Activated CD4-positive, alpha-beta T cell treated with anti-CD3 and anti-CD28 coated beads for 36 hours (primary cell): ENCODE measurements at regions not wholly inside any gene's neighbourhood (a gene's known extent, or its start where the extent isn't known, plus 50 kb on each side); places are given as distances from the start of the nearest gene placed in this dataset.

Experiments
- ATAC-seq: fragments of 200-7000 bp; cut with Tn5 transposase; one replicate; pipeline ENCODE4 v1.10.0; 2021; ENCODE audit warnings: mild to moderate bottlenecking, moderate library complexity
- CTCF ChIA-PET: fragments of 350-600 bp; sonication (Branson Sonifier 250); formaldehyde crosslinking; loops from one replicate; lab custom pipeline; 2021; ENCODE audit warnings: antibody characterized with exemption; lab: Charles Lee
- POLR2A ChIA-PET: fragments of 350-600 bp; sonication (Branson Sonifier 250); formaldehyde crosslinking; loops from one replicate; lab custom pipeline; 2021; ENCODE audit warnings: antibody characterized with exemption, inconsistent platforms; lab: Charles Lee
- DNase-seq: peaks from one replicate; pipeline ENCODE4 v3.0.0-alpha.2; 2020
- H3K27ac Mint-ChIP-seq: one replicate; pipeline ENCODE4 v1.8.0; 2021; ENCODE audit warnings: mixed read lengths
- H3K27me3 Mint-ChIP-seq: one replicate; pipeline ENCODE4 v1.8.0; 2021; ENCODE audit warnings: mixed read lengths
- H3K36me3 Mint-ChIP-seq: one replicate; pipeline ENCODE4 v1.8.0; 2021; ENCODE audit warnings: low read depth, mixed read lengths
- H3K4me1 Mint-ChIP-seq: one replicate; pipeline ENCODE4 v1.8.0; 2021; ENCODE audit warnings: mixed read lengths
- H3K4me3 Mint-ChIP-seq: one replicate; pipeline ENCODE4 v1.8.0; 2021; ENCODE audit warnings: mild to moderate bottlenecking, moderate library complexity, mixed read lengths
- H3K9me3 Mint-ChIP-seq: one replicate; pipeline ENCODE4 v1.8.0; 2021; ENCODE audit warnings: low read depth, mixed read lengths
- intact Hi-C, 2 experiments: fragments of 100-400 bp; cut with DNase I in 1 of 2; cut with micrococcal nuclease in 1 of 2; formaldehyde crosslinking; loops; one replicate each; pipeline versions ENCODE4 v1.14.2 to v1.15.1; 2022 to 2024; cut with DNase I, micrococcal nuclease

GRCh38 chr13:23983671-23984070, 86.4 kb upstream of the C1QTNF9B start:
- intact Hi-C loops: loop anchor here in 1 of 2 experiments (5.0 kb wide), 1 partner anchor 401 kb away; no protein-coding TSS in a partner anchor
- Mint-ChIP-seq H3K27me3 (peaks cover 20% of the 10 kb centered on the region), H3K9me3 (no peaks in the 10 kb centered on the region), H3K4me3 (no peak overlapping the region), H3K4me1 (peaks cover 10% of the 10 kb centered on the region), H3K36me3 (no peaks in the 10 kb centered on the region), H3K27ac (no peak overlapping the region)
- no peak for ATAC-seq
- ChIA-PET POLR2A (no interaction called here), CTCF (interaction anchor here (1.7 kb wide), 1 partner anchor 13 kb away, joined by 4 read pairs; no protein-coding TSS in a partner anchor)
- DNase-seq: no peak

- Mint-ChIP-seq H3K27ac (no peak overlapping the region), H3K9me3 (no peaks in the 10 kb centered on the region), H3K4me3 (no peak overlapping the region), H3K4me1 (peaks cover 7% of the 10 kb centered on the region), H3K36me3 (no peaks in the 10 kb centered on the region), H3K27me3 (peaks cover 16% of the 10 kb centered on the region)
- CTCF ChIA-PET: interaction anchor here (0.6 to 1.7 kb wide), 2 partner anchors 12 to 16 kb away, joined by 3 to 4 read pairs; no protein-coding TSS in a partner anchor
- DNase-seq (no peak), ATAC-seq (no peak)
- POLR2A ChIA-PET: no interaction called here
- intact Hi-C loops: loop anchor here in 1 of 2 experiments (5.0 kb wide), 1 partner anchor 402 kb away; no protein-coding TSS in a partner anchor
Observed at GRCh38 chr13:23984546-23984945, 87.2 kb upstream of the C1QTNF9B start.

DNA sequence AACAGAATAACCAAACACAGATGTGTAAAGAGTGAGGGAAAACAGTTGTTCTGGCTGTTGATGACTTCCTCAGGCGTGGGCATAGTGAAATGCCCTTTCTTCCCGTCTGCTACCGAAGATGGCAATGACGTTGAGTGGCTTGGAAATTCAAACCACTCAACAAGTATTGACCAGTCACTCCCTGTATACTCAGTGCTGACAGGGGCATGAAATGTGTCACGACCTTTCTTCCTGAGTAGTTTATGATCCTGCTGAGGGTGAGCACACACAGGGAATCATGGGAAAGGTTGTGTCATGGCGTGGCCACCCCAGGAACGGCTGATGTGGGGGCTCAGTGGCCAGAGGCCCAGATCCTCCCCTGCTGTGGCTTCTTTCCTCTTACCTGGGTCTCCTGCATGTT, 87.8 kb upstream of the C1QTNF9B start:
- Mint-ChIP-seq H3K27ac (no peak overlapping the region), H3K9me3 (no peaks in the 10 kb centered on the region), H3K4me1 (peaks cover 2% of the 10 kb centered on the region), H3K36me3 (no peaks in the 10 kb centered on the region), H3K27me3 (peaks cover 13% of the 10 kb centered on the region), H3K4me3 (no peak overlapping the region)
- POLR2A ChIA-PET: no interaction called here
- no peak for ATAC-seq
- CTCF ChIA-PET: interaction anchor here (0.6 kb wide), 1 partner anchor 17 kb away, joined by 3 read pairs; no protein-coding TSS in a partner anchor
- no peak for DNase-seq
- intact Hi-C loops: no loop called here

DNA sequence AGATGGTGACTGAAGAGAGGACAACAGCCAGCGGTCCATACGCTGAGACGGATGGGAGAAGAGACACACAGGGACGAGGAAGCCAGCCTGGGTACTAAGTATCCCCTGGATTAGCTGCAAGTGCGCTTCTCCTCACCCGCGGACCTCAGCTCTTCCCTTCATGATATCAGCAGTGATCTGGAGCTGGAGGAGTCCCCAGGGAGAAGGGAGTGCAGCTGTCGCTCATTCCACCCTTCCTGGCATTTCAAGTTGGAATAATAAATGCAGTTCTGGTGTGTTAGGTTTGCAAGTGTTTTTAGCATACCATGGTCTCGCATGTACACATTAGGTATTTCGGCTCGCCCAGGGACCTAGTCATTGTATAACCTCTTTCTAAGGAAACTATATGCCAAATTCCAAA, 88.5 kb upstream of the C1QTNF9B start:
- ATAC-seq: no peak
- Mint-ChIP-seq H3K27ac (no peak overlapping the region), H3K4me1 (no peaks in the 10 kb centered on the region), H3K4me3 (no peak overlapping the region), H3K36me3 (no peaks in the 10 kb centered on the region), H3K9me3 (no peaks in the 10 kb centered on the region), H3K27me3 (peaks cover 17% of the 10 kb centered on the region)
- no peak for DNase-seq
- ChIA-PET CTCF (interaction anchor here (0.6 kb wide), 1 partner anchor 64 kb away, joined by 3 read pairs; no protein-coding TSS in a partner anchor), POLR2A (no interaction called here)
- intact Hi-C loops: no loop called here

- Mint-ChIP-seq H3K27ac (no peak overlapping the region), H3K27me3 (peaks cover 14% of the 10 kb centered on the region), H3K4me3 (no peak overlapping the region), H3K36me3 (no peaks in the 10 kb centered on the region), H3K4me1 (no peaks in the 10 kb centered on the region), H3K9me3 (no peaks in the 10 kb centered on the region)
- ChIA-PET POLR2A (no interaction called here), CTCF (no interaction called here)
- intact Hi-C loops: no loop called here
- DNase-seq (no peak), ATAC-seq (no peak)
Observed at GRCh38 chr13:23986619-23987018, 89.3 kb upstream of the C1QTNF9B start.

DNA sequence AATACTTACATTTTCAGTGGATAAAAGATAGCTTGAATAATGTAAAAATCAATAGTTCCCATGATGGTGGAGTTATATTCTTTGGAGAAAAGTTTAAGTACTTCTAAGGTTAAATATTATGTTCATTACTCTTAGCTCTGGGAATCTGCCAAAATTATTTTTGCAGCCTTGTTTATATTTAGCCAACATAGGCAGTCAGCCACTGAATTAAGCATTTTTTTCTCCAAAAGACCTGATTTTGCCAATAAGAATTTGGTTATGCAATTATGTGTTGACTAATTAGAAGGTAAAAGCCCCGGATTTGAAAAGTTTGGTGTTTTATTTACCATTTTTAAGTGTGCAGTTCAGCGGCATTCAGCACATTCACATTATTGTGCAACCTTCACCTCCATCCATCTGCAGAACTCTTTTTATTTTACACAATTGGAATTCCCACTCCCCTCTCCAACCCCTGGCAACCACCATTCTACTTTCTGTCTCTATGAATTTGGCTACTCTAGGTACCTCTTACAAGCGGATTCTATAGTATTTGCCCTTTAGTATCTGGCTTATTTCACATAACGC, 90.1 kb upstream of the C1QTNF9B start:
- Mint-ChIP-seq H3K27ac (no peak overlapping the region), H3K36me3 (no peaks in the 10 kb centered on the region), H3K4me1 (no peaks in the 10 kb centered on the region), H3K9me3 (no peaks in the 10 kb centered on the region), H3K4me3 (no peak overlapping the region), H3K27me3 (peaks cover 16% of the 10 kb centered on the region)
- POLR2A ChIA-PET: no interaction called here
- ATAC-seq: no peak
- CTCF ChIA-PET: no interaction called here
- DNase-seq: no peak
- intact Hi-C loops: no loop called here

- H3K27me3 Mint-ChIP-seq: peaks cover 16% of the 10 kb centered on the region
- CTCF ChIA-PET: interaction anchor here (0.6 to 0.9 kb wide), 2 partner anchors 28 to 220 kb away, joined by 3 to 5 read pairs; no protein-coding TSS in a partner anchor
- POLR2A ChIA-PET: no interaction called here
- ATAC-seq: no peak
- H3K36me3 Mint-ChIP-seq: no peaks in the 10 kb centered on the region
- intact Hi-C loops: no loop called here
- H3K9me3 Mint-ChIP-seq: no peaks in the 10 kb centered on the region
- no peak overlapping the region for H3K27ac Mint-ChIP-seq
- no peak for DNase-seq
- H3K4me3 Mint-ChIP-seq: no peak overlapping the region
- no peaks in the 10 kb centered on the region for H3K4me1 Mint-ChIP-seq
Observed at GRCh38 chr13:23988546-23989122, 91.3 kb upstream of the C1QTNF9B start.

DNA sequence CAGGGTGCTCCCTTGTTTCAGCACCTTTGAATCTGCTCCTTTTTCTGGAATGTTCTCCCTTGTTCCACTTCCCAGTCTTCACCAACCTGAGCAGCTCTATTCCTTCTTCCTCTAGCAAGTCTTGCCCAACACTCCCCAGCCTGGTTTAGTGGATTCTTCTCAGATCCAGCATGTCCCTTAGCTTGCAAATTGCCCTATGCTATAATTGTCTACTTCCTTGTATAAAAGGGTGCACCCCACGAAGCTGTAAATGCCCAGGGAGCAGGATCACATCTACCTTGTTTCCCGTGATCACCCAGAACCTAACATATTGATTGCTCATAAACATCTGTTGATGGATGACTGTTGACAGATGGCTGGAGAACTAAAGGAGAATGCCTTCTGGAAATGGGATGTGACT, 93.2 kb upstream of the C1QTNF9B start:
- peaks cover 14% of the 10 kb centered on the region for H3K27me3 Mint-ChIP-seq
- H3K36me3 Mint-ChIP-seq: no peaks in the 10 kb centered on the region
- no peak for ATAC-seq
- no peak for DNase-seq
- intact Hi-C loops: no loop called here
- no peak overlapping the region for H3K27ac Mint-ChIP-seq
- ChIA-PET CTCF (no interaction called here), POLR2A (no interaction called here)
- H3K9me3 Mint-ChIP-seq: no peaks in the 10 kb centered on the region
- no peaks in the 10 kb centered on the region for H3K4me1 Mint-ChIP-seq
- no peak overlapping the region for H3K4me3 Mint-ChIP-seq

GRCh38 chr13:23991119-23991518, 93.8 kb upstream of the C1QTNF9B start:
- Mint-ChIP-seq H3K27ac (no peak overlapping the region), H3K4me1 (no peaks in the 10 kb centered on the region), H3K4me3 (no peak overlapping the region), H3K27me3 (peaks cover 12% of the 10 kb centered on the region), H3K9me3 (no peaks in the 10 kb centered on the region), H3K36me3 (no peaks in the 10 kb centered on the region)
- ATAC-seq (no peak), DNase-seq (no peak)
- ChIA-PET CTCF (no interaction called here), POLR2A (no interaction called here)
- intact Hi-C loops: no loop called here

DNA sequence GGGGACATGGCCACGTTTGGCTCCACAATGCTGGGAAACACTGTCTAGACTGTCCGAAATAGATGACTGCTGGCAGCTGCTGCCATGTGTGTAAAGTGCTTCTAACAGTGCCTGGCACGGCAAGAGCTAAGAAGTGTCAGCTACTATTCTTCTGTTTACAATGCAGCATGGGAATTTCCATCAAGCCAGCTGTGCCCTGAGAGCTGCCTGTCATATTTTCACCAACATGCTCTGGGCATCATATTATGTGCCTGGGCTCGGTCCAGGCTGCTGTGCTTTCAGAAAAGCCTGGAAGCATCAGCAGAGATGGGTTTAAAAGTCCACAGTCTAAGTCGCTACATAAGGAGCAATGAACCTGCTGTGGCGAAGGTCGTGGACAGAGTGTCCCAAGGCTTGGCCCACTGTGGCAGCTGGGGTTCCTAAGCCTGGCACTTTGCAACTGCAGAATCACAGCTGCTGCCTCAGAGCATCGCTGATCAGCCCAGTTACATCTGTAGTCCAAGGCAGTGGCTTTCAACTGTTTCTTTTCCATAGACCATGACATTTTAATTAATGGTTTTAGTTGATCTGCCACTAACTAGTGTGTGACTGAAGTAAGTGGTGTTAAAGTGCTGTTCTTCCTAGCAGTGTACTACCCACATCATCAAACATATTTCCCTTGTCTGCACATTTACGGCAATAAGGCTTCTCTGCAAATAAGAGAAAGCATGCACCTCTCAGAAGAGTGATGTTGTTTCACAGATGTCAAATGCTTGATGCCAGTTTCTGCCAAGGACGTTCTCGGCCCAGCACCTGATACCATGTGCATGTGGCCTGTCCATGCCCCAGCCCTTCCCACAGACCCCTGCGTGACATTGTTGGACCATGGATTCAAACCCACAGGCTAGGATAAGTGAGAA, 95.7 kb upstream of the C1QTNF9B start:
- ChIA-PET CTCF (no interaction called here), POLR2A (no interaction called here)
- Mint-ChIP-seq H3K4me3 (no peak overlapping the region), H3K4me1 (no peaks in the 10 kb centered on the region), H3K36me3 (no peaks in the 10 kb centered on the region), H3K9me3 (no peaks in the 10 kb centered on the region), H3K27ac (no peak overlapping the region), H3K27me3 (peaks cover 12% of the 10 kb centered on the region)
- ATAC-seq (no peak), DNase-seq (no peak)
- intact Hi-C loops: no loop called here

- H3K9me3 Mint-ChIP-seq: no peaks in the 10 kb centered on the region
- H3K27me3 Mint-ChIP-seq: peaks cover 8% of the 10 kb centered on the region
- H3K4me3 Mint-ChIP-seq: no peak overlapping the region
- H3K27ac Mint-ChIP-seq: no peak overlapping the region
- DNase-seq: no peak
- no peaks in the 10 kb centered on the region for H3K36me3 Mint-ChIP-seq
- no peaks in the 10 kb centered on the region for H3K4me1 Mint-ChIP-seq
- CTCF ChIA-PET: no interaction called here
- no peak for ATAC-seq
- POLR2A ChIA-PET: no interaction called here
- intact Hi-C loops: no loop called here
Observed at GRCh38 chr13:23993680-23993985, 96.3 kb upstream of the C1QTNF9B start.
